ENCODE measurements at regions not wholly inside any gene's neighbourhood (a gene's known extent, or its start where the extent isn't known, plus 50 kb on each side); places are given as distances from the start of the nearest gene placed in this dataset.

DNA sequence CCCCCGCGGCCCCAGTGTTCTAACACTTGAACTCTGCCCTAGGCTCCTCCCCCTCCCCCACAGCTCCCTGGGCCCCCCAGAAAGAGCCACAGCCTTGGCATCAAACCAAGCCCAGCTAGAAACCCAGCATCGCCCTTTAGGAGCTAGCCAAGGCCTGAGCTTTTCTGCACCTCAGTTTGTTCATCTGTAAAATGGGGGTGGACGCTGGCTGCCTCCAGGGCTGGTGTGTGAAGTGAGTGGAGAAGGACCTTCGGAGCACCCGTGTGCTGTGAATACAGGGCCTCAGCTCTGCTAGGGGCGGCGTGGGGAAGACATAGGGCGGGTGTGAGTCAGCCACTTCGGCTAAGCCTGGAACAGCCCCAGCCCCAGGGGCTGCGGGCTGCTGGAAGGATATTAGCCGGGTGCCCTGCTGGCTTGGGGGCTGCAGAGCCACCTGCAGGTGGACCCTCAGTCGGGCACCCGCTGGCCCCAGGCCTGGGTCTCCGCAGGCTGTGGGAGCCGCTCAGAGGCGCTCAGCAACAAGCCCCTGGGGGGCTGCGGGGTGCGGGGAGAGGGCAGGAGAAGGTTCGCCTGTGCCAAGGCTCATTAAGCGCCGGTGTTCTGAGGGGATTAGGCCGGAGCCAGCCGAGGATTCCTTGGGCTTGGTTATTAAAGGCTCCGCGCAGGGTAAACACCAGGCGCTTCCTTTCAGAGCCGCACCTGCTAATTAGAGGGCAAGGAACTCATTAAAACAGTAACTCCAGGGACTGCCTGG lies 217.0 kb upstream of the CIBAR2 start:
- TF ChIP-seq, protein P1, sequence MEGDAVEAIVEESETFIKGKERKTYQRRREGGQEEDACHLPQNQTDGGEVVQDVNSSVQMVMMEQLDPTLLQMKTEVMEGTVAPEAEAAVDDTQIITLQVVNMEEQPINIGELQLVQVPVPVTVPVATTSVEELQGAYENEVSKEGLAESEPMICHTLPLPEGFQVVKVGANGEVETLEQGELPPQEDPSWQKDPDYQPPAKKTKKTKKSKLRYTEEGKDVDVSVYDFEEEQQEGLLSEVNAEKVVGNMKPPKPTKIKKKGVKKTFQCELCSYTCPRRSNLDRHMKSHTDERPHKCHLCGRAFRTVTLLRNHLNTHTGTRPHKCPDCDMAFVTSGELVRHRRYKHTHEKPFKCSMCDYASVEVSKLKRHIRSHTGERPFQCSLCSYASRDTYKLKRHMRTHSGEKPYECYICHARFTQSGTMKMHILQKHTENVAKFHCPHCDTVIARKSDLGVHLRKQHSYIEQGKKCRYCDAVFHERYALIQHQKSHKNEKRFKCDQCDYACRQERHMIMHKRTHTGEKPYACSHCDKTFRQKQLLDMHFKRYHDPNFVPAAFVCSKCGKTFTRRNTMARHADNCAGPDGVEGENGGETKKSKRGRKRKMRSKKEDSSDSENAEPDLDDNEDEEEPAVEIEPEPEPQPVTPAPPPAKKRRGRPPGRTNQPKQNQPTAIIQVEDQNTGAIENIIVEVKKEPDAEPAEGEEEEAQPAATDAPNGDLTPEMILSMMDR (conservative IDR thresholded peaks at IDR 0.05), result no peak
- no peak for TF ChIP-seq ZFX (IDR thresholded peaks at IDR 0.05)

All from C4-2B (cell line).